RWPE2 (cell line): ENCODE measurements at regions not wholly inside any gene's neighbourhood (a gene's known extent, or its start where the extent isn't known, plus 50 kb on each side); places are given as distances from the start of the nearest gene placed in this dataset.

Source experiments
- ATAC-seq: fragments of 200-7000 bp; cut with Tn5 transposase; 3 replicates; pipeline ENCODE4 v1.9.1; 2021; ENCODE audit warnings: low read depth
- DNase-seq: peaks from one replicate; pipeline ENCODE4 v3.0.0-alpha.2; 2020; ENCODE audit warnings: low spot score
- H3K27ac ChIP-seq: fragments of 450-650 bp; 2 replicates; pipeline ENCODE4 v1.5.1; 2017; ENCODE audit warnings: mild to moderate bottlenecking; ENCODE audit not compliant: poor library complexity, severe bottlenecking
- H3K27me3 ChIP-seq: fragments of 250-450 bp; sonication (Bioruptor Pico); 2 replicates; pipeline ENCODE4 v1.5.1; 2021; ENCODE audit warnings: mild to moderate bottlenecking, moderate library complexity; ENCODE audit not compliant: insufficient read depth, poor library complexity, severe bottlenecking
- H3K36me3 ChIP-seq: fragments of 250-450 bp; sonication (Bioruptor Pico); 2 replicates; pipeline ENCODE4 v1.5.1; 2020; ENCODE audit warnings: low read depth, mild to moderate bottlenecking, moderate library complexity
- H3K4me1 ChIP-seq: fragments of 250-450 bp; sonication (Bioruptor Pico); 2 replicates; pipeline ENCODE4 v1.5.1; 2021; ENCODE audit warnings: mild to moderate bottlenecking, moderate library complexity; ENCODE audit not compliant: insufficient read depth, poor library complexity, severe bottlenecking
- H3K4me3 ChIP-seq: fragments of 250-450 bp; sonication (Bioruptor Pico); 2 replicates; pipeline ENCODE4 v1.5.1; 2021; ENCODE audit warnings: mild to moderate bottlenecking, moderate library complexity; ENCODE audit not compliant: severe bottlenecking
- H3K9me3 ChIP-seq: fragments of 250-450 bp; sonication (Bioruptor Pico); 2 replicates; pipeline ENCODE4 v1.5.1; 2021; ENCODE audit warnings: mild to moderate bottlenecking, moderate library complexity; ENCODE audit not compliant: severe bottlenecking
- TF ChIP-seq, protein P1 (sequence below): fragments of 450-650 bp; IDR thresholded peaks from one replicate; pipeline ENCODE4 v1.5.1; 2017; ENCODE audit warnings: mild to moderate bottlenecking, moderate library complexity; ENCODE audit not compliant: poor library complexity, severe bottlenecking

DNA sequence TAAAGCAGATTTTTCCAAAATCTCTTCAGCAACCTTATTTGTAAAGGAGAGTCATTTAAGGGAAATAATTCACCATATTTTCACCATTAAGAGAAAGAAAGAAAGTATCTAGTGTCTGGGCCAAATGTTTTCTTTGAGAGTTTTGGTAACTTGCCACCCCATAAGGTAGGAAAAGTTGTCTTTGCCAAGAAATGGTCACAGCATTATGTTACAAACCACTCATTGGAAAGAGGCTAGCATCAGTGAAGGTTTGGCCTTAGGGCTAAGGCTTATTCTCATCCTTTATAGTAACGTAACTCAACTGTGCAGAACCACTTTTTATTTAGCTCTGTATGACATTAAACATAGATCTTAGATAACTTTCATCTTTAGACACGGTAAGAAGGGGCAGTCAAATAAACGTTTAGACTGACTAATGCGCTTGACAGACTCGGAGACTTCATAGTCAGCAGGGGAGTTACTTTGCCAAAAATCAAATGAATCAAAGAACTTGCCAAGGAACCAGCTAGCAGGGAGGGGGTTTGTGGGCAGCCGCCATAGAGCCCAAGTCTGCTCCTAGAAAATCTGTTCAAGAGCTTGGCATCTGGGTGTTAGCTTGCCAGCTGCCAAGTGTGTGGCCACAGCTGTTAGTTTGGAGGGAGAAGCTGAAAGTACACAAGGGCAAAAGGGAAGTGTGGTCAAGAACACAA lies 182.8 kb upstream of the GRID2 start:
- Histone ChIP-seq H3K9me3 (no peaks in the 10 kb centered on the region), H3K27me3 (no peaks in the 10 kb centered on the region), H3K27ac (no peak overlapping the region), H3K4me1 (no peaks in the 10 kb centered on the region), H3K36me3 (no peaks in the 10 kb centered on the region), H3K4me3 (no peak overlapping the region)
- ATAC-seq = no peak
- no peak for DNase-seq
- TF ChIP-seq, protein P1, sequence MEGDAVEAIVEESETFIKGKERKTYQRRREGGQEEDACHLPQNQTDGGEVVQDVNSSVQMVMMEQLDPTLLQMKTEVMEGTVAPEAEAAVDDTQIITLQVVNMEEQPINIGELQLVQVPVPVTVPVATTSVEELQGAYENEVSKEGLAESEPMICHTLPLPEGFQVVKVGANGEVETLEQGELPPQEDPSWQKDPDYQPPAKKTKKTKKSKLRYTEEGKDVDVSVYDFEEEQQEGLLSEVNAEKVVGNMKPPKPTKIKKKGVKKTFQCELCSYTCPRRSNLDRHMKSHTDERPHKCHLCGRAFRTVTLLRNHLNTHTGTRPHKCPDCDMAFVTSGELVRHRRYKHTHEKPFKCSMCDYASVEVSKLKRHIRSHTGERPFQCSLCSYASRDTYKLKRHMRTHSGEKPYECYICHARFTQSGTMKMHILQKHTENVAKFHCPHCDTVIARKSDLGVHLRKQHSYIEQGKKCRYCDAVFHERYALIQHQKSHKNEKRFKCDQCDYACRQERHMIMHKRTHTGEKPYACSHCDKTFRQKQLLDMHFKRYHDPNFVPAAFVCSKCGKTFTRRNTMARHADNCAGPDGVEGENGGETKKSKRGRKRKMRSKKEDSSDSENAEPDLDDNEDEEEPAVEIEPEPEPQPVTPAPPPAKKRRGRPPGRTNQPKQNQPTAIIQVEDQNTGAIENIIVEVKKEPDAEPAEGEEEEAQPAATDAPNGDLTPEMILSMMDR = no peak

DNA sequence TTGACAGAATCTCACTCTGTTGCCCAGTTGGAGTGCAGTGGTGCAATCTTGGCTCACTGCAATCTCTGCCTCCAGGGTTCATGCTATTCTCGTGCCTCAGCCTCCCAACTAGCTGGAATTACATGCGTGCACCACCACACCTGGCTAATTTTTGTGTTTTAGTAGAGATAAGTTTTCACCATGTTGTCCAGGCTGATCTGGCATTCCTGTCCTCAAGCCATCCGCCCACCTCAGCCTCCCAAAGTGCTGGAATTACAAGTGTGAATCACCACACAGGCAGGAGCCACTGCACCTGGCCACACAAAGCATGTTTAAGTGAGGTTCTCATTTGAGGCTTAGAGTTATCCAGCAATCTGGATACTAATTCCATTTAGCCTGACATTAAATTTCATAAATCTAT lies 180.9 kb upstream of the GRID2 start:
- Histone ChIP-seq H3K36me3 (no peaks in the 10 kb centered on the region), H3K4me1 (no peaks in the 10 kb centered on the region), H3K27ac (no peak overlapping the region), H3K4me3 (no peak overlapping the region), H3K27me3 (no peaks in the 10 kb centered on the region), H3K9me3 (no peaks in the 10 kb centered on the region)
- ATAC-seq = no peak
- TF ChIP-seq, protein P1 = no peak
- no peak for DNase-seq

DNA sequence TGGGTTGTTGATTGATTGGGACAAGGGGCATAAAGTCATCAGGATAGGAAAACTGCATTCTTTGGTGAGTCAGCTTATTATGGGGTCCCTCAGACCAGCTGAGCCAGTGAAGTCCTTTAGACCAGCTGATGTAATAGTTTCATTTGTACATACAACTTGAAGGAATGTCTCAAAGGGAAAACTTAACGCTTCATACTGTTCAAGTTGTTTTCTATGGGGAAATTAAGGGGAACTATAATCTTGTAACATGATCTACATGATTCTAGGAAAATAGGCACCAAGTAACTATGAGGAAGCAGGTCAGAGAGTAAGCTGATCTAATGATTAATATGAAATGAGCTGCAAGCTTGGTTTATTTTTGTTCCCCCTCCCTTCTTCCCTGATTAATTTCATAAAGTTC lies 175.1 kb upstream of the GRID2 start:
- H3K4me3 ChIP-seq = no peak overlapping the region
- DNase-seq (no peak), ATAC-seq (no peak)
- H3K27ac ChIP-seq = no peak overlapping the region
- no peaks in the 10 kb centered on the region for H3K4me1 ChIP-seq
- no peaks in the 10 kb centered on the region for H3K36me3 ChIP-seq
- TF ChIP-seq, protein P1 = no peak
- no peaks in the 10 kb centered on the region for H3K27me3 ChIP-seq
- H3K9me3 ChIP-seq = no peaks in the 10 kb centered on the region

DNA sequence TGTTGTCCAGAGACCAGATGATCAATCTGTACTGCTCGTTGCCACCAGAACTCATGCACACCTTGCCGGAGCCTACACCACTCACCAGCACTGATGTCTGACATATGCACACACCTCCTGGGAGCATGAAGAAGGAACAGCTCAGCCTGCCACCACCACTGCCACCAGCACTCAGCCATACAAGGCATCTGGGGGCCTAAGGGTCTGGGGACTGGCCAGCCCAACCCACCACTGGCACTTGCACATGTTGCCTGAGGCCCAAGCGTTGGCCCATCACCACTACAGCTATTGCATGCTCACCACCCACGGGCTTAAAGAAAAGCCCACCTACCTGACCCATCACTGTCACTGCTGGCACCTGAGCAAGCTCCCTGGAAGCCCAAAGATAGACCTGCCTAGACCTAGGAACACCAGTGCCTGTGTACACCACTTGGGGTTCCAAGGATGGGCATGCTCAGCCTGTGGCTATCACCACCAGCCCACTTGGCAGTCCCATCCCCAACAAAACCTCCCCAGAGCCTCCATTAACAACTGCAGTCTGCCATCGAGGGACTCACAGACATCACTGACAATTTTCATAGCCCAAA lies 174.3 kb upstream of the GRID2 start:
- no peak overlapping the region for H3K27ac ChIP-seq
- H3K36me3 ChIP-seq = no peaks in the 10 kb centered on the region
- no peaks in the 10 kb centered on the region for H3K27me3 ChIP-seq
- H3K9me3 ChIP-seq = no peaks in the 10 kb centered on the region
- ATAC-seq = no peak
- H3K4me1 ChIP-seq = no peaks in the 10 kb centered on the region
- H3K4me3 ChIP-seq = no peak overlapping the region
- DNase-seq = no peak
- TF ChIP-seq, protein P1 = no peak

DNA sequence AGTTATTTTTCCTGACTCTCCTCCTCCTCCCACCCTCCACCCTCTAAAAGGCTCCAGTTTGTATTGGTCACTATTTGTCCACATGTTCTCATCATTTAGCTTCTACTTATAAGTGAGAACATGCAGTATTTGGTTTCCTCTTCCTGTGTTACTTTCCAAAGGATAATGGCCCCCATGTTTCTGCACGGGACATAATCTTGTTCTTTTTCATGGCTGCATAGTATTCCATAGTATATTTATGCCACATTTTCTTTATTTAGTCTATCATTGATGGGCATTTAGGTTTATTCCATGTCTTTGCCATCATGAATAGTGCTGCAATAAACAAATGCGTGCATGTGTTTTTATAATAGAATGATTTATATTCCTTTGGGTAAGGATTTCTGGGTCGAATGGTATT lies 167.3 kb upstream of the GRID2 start:
- Histone ChIP-seq H3K36me3 (no peaks in the 10 kb centered on the region), H3K27ac (no peak overlapping the region), H3K9me3 (no peaks in the 10 kb centered on the region), H3K4me1 (no peaks in the 10 kb centered on the region), H3K4me3 (no peak overlapping the region), H3K27me3 (no peaks in the 10 kb centered on the region)
- ATAC-seq = no peak
- no peak for DNase-seq
- TF ChIP-seq, protein P1 = no peak
